DND-41 (cell line): ENCODE measurements at regions not wholly inside any gene's neighbourhood (a gene's known extent, or its start where the extent isn't known, plus 50 kb on each side); places are given as distances from the start of the nearest gene placed in this dataset.

ENCODE experiments used
- ATAC-seq: fragments of 200-7000 bp; cut with Tn5 transposase; 3 replicates; pipeline ENCODE4 v1.9.1; 2021; ENCODE audit warnings: low read depth; ENCODE audit not compliant: insufficient read depth
- DNase-seq: peaks from one replicate; pipeline ENCODE4 v3.0.0-alpha.2; 2020
- H2AFZ ChIP-seq: 2 replicates; pipeline ENCODE4 v1.6.0; 2012; ENCODE audit warnings: low read depth, low read length
- H3K27ac ChIP-seq: 2 replicates; pipeline ENCODE4 v1.5.1; 2012; ENCODE audit warnings: low read length, inconsistent platforms
- H3K27me3 ChIP-seq: fragments of 200-600 bp; sonication (generic); 2 replicates; pipeline ENCODE4 v1.6.0; 2012; ENCODE audit warnings: low read length, mild to moderate bottlenecking, inconsistent platforms; ENCODE audit not compliant: insufficient read depth, poor library complexity
- H3K36me3 ChIP-seq: 2 replicates; pipeline ENCODE4 v1.5.1; 2012; ENCODE audit warnings: low read length, inconsistent platforms; ENCODE audit not compliant: insufficient read depth
- H3K4me1 ChIP-seq: 2 replicates; pipeline ENCODE4 v1.5.1; 2012; ENCODE audit warnings: mild to moderate bottlenecking, low read length; ENCODE audit not compliant: insufficient read depth
- H3K4me2 ChIP-seq: 2 replicates; pipeline ENCODE4 v1.6.0; 2012; ENCODE audit warnings: mild to moderate bottlenecking, moderate library complexity, low read length, inconsistent platforms; ENCODE audit not compliant: insufficient read depth
- H3K4me3 ChIP-seq, 2 experiments: fragments of 200-600 bp in 1 of 2; shearing (Covaris generic) in 1 of 2; 2 replicates each; pipeline ENCODE4 v1.5.1; 2012 to 2016; ENCODE audit warnings: inconsistent platforms in 2 of 2, low read length in 2 of 2, mild to moderate bottlenecking in 2 of 2, low read depth in 1 of 2, moderate library complexity in 1 of 2
- H3K79me2 ChIP-seq: 2 replicates; pipeline ENCODE4 v1.6.0; 2012; ENCODE audit warnings: low read length, inconsistent platforms; ENCODE audit not compliant: insufficient read depth
- H3K9ac ChIP-seq: 2 replicates; pipeline ENCODE4 v1.6.0; 2012; ENCODE audit warnings: low read depth, mild to moderate bottlenecking, inconsistent platforms, low read length, moderate library complexity
- H3K9me3 ChIP-seq: 2 replicates; pipeline ENCODE4 v1.5.1; 2012; ENCODE audit warnings: low read length, moderate library complexity, mild to moderate bottlenecking, inconsistent platforms; ENCODE audit not compliant: insufficient read depth, severe bottlenecking
- H4K20me1 ChIP-seq: 2 replicates; pipeline ENCODE4 v1.6.0; 2012; ENCODE audit warnings: low read length; ENCODE audit not compliant: insufficient read depth
- EZH2 ChIP-seq: IDR thresholded peaks from 3 replicates; pipeline ENCODE4 v1.6.1; 2012; ENCODE audit warnings: borderline replicate concordance, low read depth, mild to moderate bottlenecking, moderate library complexity, low read length, inconsistent platforms; ENCODE audit not compliant: severe bottlenecking
- TF ChIP-seq, protein P1 (sequence below): IDR thresholded peaks from 2 replicates; pipeline ENCODE4 v1.5.1; 2012; ENCODE audit warnings: borderline replicate concordance, low read length, moderate library complexity, mild to moderate bottlenecking; ENCODE audit not compliant: poor library complexity, severe bottlenecking; ENCODE audit errors: extremely low read depth

DNA sequence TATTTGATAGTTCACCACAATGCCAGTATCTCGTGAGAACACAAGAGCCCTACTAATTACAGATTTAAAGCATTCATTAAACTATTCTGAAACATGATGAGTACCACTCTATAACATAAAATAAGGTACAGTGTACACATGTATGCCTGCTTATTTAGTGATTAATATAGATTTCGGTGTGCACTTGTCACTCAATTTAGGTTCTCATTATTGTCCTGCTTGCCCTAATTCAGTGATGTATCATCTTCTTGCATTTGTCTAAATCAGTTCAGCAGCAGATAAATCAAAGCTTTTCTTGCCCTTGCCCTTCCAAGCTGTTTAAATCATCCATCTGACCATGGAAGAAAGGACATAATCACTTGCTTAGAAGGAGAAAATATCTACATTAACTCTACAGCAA, 359.7 kb downstream of the GXYLT1 start:
- no peak overlapping the region for H2AFZ ChIP-seq
- H3K27ac ChIP-seq = no peak overlapping the region
- H3K9ac ChIP-seq = no peak overlapping the region
- no peak overlapping the region for H3K4me2 ChIP-seq
- ATAC-seq (no peak), DNase-seq (no peak)
- H3K4me1 ChIP-seq = no peaks in the 10 kb centered on the region
- no peak for TF ChIP-seq EZH2
- TF ChIP-seq, protein P1, sequence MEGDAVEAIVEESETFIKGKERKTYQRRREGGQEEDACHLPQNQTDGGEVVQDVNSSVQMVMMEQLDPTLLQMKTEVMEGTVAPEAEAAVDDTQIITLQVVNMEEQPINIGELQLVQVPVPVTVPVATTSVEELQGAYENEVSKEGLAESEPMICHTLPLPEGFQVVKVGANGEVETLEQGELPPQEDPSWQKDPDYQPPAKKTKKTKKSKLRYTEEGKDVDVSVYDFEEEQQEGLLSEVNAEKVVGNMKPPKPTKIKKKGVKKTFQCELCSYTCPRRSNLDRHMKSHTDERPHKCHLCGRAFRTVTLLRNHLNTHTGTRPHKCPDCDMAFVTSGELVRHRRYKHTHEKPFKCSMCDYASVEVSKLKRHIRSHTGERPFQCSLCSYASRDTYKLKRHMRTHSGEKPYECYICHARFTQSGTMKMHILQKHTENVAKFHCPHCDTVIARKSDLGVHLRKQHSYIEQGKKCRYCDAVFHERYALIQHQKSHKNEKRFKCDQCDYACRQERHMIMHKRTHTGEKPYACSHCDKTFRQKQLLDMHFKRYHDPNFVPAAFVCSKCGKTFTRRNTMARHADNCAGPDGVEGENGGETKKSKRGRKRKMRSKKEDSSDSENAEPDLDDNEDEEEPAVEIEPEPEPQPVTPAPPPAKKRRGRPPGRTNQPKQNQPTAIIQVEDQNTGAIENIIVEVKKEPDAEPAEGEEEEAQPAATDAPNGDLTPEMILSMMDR = no peak
- H3K36me3 ChIP-seq = no peaks in the 10 kb centered on the region
- H3K27me3 ChIP-seq = no peaks in the 10 kb centered on the region
- H3K9me3 ChIP-seq = no peaks in the 10 kb centered on the region
- no peaks in the 10 kb centered on the region for H3K79me2 ChIP-seq
- no peak overlapping the region for H3K4me3 ChIP-seq
- H4K20me1 ChIP-seq = no peaks in the 10 kb centered on the region

DNA sequence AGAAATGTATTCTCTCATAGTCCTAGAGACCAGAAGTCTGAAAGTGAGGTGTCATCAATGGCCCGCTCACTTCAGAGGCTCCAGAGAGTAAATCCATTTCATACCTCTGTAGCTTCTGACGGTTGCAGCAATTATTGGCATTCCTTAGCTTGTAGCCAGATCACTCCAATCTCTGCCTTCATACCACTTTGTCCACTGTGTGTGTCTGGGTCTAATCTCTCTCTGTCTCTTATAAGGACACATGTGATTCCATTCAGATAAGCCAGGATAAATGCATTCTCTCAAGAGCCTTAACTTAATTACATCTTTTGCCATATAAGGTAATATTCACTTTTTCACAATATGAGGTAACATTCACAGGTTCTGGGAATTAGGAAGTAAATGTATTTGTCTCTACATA, 365.7 kb downstream of the GXYLT1 start:
- Histone ChIP-seq H3K4me2 (no peak overlapping the region), H3K27me3 (no peaks in the 10 kb centered on the region), H3K79me2 (no peaks in the 10 kb centered on the region), H3K9ac (no peak overlapping the region), H3K9me3 (no peaks in the 10 kb centered on the region), H3K4me3 (no peak overlapping the region), H4K20me1 (no peaks in the 10 kb centered on the region), H3K27ac (no peak overlapping the region), H2AFZ (no peak overlapping the region), H3K36me3 (no peaks in the 10 kb centered on the region), H3K4me1 (no peaks in the 10 kb centered on the region)
- ATAC-seq = no peak
- TF ChIP-seq EZH2 = no peak
- TF ChIP-seq, protein P1 = no peak
- no peak for DNase-seq

DNA sequence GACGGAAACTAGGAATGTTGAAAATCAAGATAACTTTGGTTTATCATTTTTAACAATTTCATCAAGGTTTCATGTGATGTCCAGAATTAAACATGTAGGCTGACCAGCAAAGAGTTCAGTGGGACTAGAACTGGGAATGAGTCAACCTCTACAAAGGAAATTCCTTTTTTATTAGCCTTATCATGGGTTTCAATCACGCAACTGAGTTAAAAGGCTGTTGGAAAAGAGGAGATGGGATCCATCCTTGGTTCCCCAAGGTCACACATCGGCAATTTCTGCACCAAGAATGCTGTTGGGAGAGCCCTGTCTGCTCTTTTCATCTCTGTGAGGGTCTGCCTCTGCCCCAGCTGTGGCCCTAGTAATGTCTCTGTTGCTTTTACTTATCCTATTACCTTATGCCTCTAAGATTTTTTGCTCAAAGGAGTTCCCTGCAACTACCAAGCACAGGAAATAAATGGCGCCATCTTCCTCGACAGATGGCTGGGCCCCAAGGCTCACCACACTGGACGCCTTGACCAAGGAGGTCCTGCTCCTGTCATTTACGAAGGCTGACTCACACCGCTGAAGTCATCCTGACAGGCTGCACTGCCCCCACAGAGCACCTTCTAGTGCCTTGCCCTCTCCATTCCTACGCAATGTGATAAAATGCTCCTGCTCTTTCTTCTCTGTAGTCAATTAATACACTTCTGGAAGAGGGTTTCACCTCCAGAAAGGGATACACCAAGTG, 367.4 kb downstream of the GXYLT1 start:
- TF ChIP-seq EZH2 = no peak
- TF ChIP-seq, protein P1 = no peak

DNA sequence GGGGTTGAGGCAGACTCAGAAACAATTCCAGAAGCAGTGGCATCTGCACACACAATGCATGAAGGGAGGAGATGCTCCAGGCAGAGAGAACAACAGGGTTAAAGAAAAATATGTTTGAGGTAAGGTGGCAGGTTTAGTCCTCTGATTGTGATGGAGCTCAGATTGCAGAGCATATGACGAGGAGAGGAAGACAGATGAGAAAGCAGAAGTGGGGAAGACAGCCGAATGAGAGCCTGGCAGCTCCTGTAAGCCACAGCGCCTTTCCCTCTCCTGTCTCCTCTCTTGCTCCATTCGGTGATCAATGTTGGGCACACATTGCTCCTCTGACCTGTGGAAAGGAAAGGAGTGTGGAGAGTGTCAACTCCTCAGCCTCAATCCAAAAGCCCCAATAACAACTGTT, 372.2 kb downstream of the GXYLT1 start:
- no peak overlapping the region for H3K9ac ChIP-seq
- ATAC-seq (no peak), DNase-seq (no peak)
- no peaks in the 10 kb centered on the region for H4K20me1 ChIP-seq
- no peak overlapping the region for H3K4me2 ChIP-seq
- H3K79me2 ChIP-seq = no peaks in the 10 kb centered on the region
- TF ChIP-seq EZH2 = no peak
- TF ChIP-seq, protein P1 = no peak
- no peaks in the 10 kb centered on the region for H3K9me3 ChIP-seq
- H3K27ac ChIP-seq = no peak overlapping the region
- H3K27me3 ChIP-seq = no peaks in the 10 kb centered on the region
- no peak overlapping the region for H3K4me3 ChIP-seq
- H3K4me1 ChIP-seq = no peaks in the 10 kb centered on the region
- no peaks in the 10 kb centered on the region for H3K36me3 ChIP-seq
- H2AFZ ChIP-seq = no peak overlapping the region

More for the DNA sequence above, 367.4 kb downstream of the GXYLT1 start:
- no peaks in the 10 kb centered on the region for H3K27me3 ChIP-seq
- DNase-seq (no peak), ATAC-seq (no peak)
- H2AFZ ChIP-seq = no peak overlapping the region
- no peak overlapping the region for H3K4me3 ChIP-seq
- H3K4me1 ChIP-seq = no peaks in the 10 kb centered on the region
- no peak overlapping the region for H3K4me2 ChIP-seq
- H3K79me2 ChIP-seq = no peaks in the 10 kb centered on the region
- no peaks in the 10 kb centered on the region for H3K9me3 ChIP-seq
- H4K20me1 ChIP-seq = no peaks in the 10 kb centered on the region
- no peaks in the 10 kb centered on the region for H3K36me3 ChIP-seq
- no peak overlapping the region for H3K9ac ChIP-seq
- H3K27ac ChIP-seq = no peak overlapping the region
